ENCODE measurements at regions not wholly inside any gene's neighbourhood (a gene's known extent, or its start where the extent isn't known, plus 50 kb on each side); places are given as distances from the start of the nearest gene placed in this dataset.

- TF ChIP-seq EGR1 (IDR thresholded peaks at IDR 0.05; ENCODE audit: borderline replicate concordance, low read depth, low read length) (no peak), POLR2A (IDR thresholded peaks at IDR 0.05; ENCODE audit: control extremely low read depth in 1 of 2, low read depth in 2 of 2, low read length in 2 of 2) (no peak), GABPA (IDR thresholded peaks at IDR 0.05; ENCODE audit: borderline replicate concordance, insufficient read depth, low read length) (no peak), TAF1 (IDR thresholded peaks at IDR 0.05; ENCODE audit: low read depth, low read length) (no peak), TEAD4 (IDR thresholded peaks at IDR 0.05; ENCODE audit: low read depth, low read length) (no peak), CTCF (IDR thresholded peaks at IDR 0.05; ENCODE audit: control extremely low read depth in 1 of 3, insufficient read depth in 1 of 3, low read depth in 1 of 3, low read length in 3 of 3) (no peak), CHD1 (IDR thresholded peaks at IDR 0.05; ENCODE audit: low read depth, low read length) (no peak), POLR2AphosphoS5 (IDR thresholded peaks at IDR 0.05; ENCODE audit: low read depth, low read length) (no peak), KDM1A (IDR thresholded peaks at IDR 0.05; ENCODE audit: borderline replicate concordance, low read length) (no peak)
Measured at GRCh38 chr7:112942981-112943380, 143.6 kb downstream of the GPR85 start.
